Astrocyte of the spinal cord (primary cell): ENCODE measurements at regions not wholly inside any gene's neighbourhood (a gene's known extent, or its start where the extent isn't known, plus 50 kb on each side); places are given as distances from the start of the nearest gene placed in this dataset.

Source experiments
- DNase-seq: peaks from one replicate; pipeline ENCODE4 v3.0.0; 2011; ENCODE audit warnings: low read depth, low spot score
- H3K4me3 ChIP-seq: 2 replicates; pipeline ENCODE4 v1.5.1; 2011; ENCODE audit warnings: low read depth, mild to moderate bottlenecking, low read length, moderate library complexity
- CTCF ChIP-seq: IDR thresholded peaks from 2 replicates; pipeline ENCODE4 v1.5.1; 2012; ENCODE audit warnings: low read depth, mild to moderate bottlenecking, low read length, inconsistent platforms
- in situ Hi-C: cut with HindIII; loops from 2 replicates; pipeline ENCODE4 v1.10.0; 2017; ENCODE audit warnings: low sequenced_read_pairs

GRCh38 chr2:341017-341542, 53.2 kb upstream of the ALKAL2 start:
- no peak for DNase-seq
- TF ChIP-seq CTCF, result no peak
- in situ Hi-C loops, result no loop called here
- no peak overlapping the region for H3K4me3 ChIP-seq
